ENCODE measurements at regions not wholly inside any gene's neighbourhood (a gene's known extent, or its start where the extent isn't known, plus 50 kb on each side); places are given as distances from the start of the nearest gene placed in this dataset.

- no peak for DNase-seq
Observed at GRCh38 chr14:65329911-65330310, 82.6 kb upstream of the FUT8 start.

GRCh38 chr14:65330416-65330815 is 82.1 kb upstream of the FUT8 start:
- peak; percentile 13 for DNase-seq

- no peak for DNase-seq
Observed at GRCh38 chr14:65331652-65332051, 80.9 kb upstream of the FUT8 start.

GRCh38 chr14:65332141-65332871 is 80.2 kb upstream of the FUT8 start:
- DNase-seq, result no peak

- DNase-seq, result peak; percentile 64
Observed at GRCh38 chr14:65333943-65334687, 78.4 kb upstream of the FUT8 start.

- DNase-seq, result peak; percentile 8
Observed at GRCh38 chr14:65334765-65335410, 77.6 kb upstream of the FUT8 start.

- DNase-seq, result no peak
Observed at GRCh38 chr14:65335411-65335947, 77.1 kb upstream of the FUT8 start.

- DNase-seq, result no peak
Observed at GRCh38 chr14:65336191-65336591, 76.3 kb upstream of the FUT8 start.

- no peak for DNase-seq
Observed at GRCh38 chr14:65339866-65340265, 72.7 kb upstream of the FUT8 start.

GRCh38 chr14:65344011-65344410 is 68.5 kb upstream of the FUT8 start:
- DNase-seq, result no peak

- DNase-seq, result peak; percentile 51
Observed at GRCh38 chr14:65345266-65345665, 67.3 kb upstream of the FUT8 start.

- DNase-seq, result no peak
Observed at GRCh38 chr14:65346474-65346873, 66.1 kb upstream of the FUT8 start.

GRCh38 chr14:65346895-65347294 is 65.6 kb upstream of the FUT8 start:
- DNase-seq, result no peak

GRCh38 chr14:65348137-65348536 is 64.4 kb upstream of the FUT8 start:
- DNase-seq, result no peak

GRCh38 chr14:65349100-65349499 is 63.4 kb upstream of the FUT8 start:
- no peak for DNase-seq

GRCh38 chr14:65351493-65352194 is 60.9 kb upstream of the FUT8 start:
- no peak for DNase-seq

GRCh38 chr14:65352964-65353530 is 59.5 kb upstream of the FUT8 start:
- no peak for DNase-seq

GRCh38 chr14:65354131-65354530 is 58.4 kb upstream of the FUT8 start:
- DNase-seq, result no peak

- DNase-seq, result no peak
Observed at GRCh38 chr14:65354715-65355114, 57.8 kb upstream of the FUT8 start.

GRCh38 chr14:65356327-65356836 is 56.1 kb upstream of the FUT8 start:
- no peak for DNase-seq

GRCh38 chr14:65357113-65357512 is 55.4 kb upstream of the FUT8 start:
- no peak for DNase-seq

GRCh38 chr14:65357689-65358088 is 54.8 kb upstream of the FUT8 start:
- no peak for DNase-seq

All from eye (tissue), 1 donor.